HepG2 (cell line): ENCODE measurements at regions not wholly inside any gene's neighbourhood (a gene's known extent, or its start where the extent isn't known, plus 50 kb on each side); places are given as distances from the start of the nearest gene placed in this dataset.
A peak's percentile ranks its signal among the peaks of the same experiment; 100 is the strongest.

Experiments
- ATAC-seq: fragments of 200-7000 bp; cut with Tn5 transposase; 3 replicates; pipeline ENCODE4 v1.9.1; 2020; ENCODE audit warnings: mild to moderate bottlenecking, moderate library complexity
- BruUV-seq: library from RNA; stranded (reverse); fragments of 400-500 nt; replicated peaks from 2 replicates; lab custom pipeline; 2021; lab: Mats Ljungman, UMichigan
- CTCF ChIA-PET: fragments of 300-600 bp; formaldehyde crosslinking; extraction: SDS; loops from one replicate; lab custom pipeline; 2021; ENCODE audit warnings: low total read pairs, inconsistent platforms, low intra/inter-chr PET ratio; lab: Yijun Ruan, JAX
- POLR2A ChIA-PET: fragments of 350-600 bp; sonication (Branson Sonifier 250); formaldehyde crosslinking; loops from one replicate; lab custom pipeline; 2020; ENCODE audit warnings: antibody characterized with exemption, inconsistent platforms; lab: Yijun Ruan, JAX
- DNase-seq: peaks from one replicate; pipeline ENCODE4 v3.0.0-alpha.2; 2015; ENCODE audit warnings: low spot score
- FAIRE-seq: peaks from 3 replicates; lab custom pipeline; 2011; peaks lifted over from hg19 to GRCh38; lab: Jason Lieb, UNC
- H2AFZ ChIP-seq: one replicate; pipeline ENCODE4 v1.6.1; 2011; ENCODE audit warnings: low read length, inconsistent platforms
- H3K27ac ChIP-seq: fragments of 300-600 bp; 3 replicates; pipeline ENCODE4 v1.8.0; 2011; ENCODE audit warnings: mixed run types, mild to moderate bottlenecking, mixed read lengths, low read length, inconsistent platforms; ENCODE audit not compliant: insufficient read depth; ENCODE audit errors: extremely low read length
- H3K27me3 ChIP-seq, 2 experiments: fragments of 200-600 bp in 1 of 2; 2 replicates in 1 of 2; 3 replicates in 1 of 2; pipeline versions ENCODE4 v1.6.0 to v1.8.0; 2011; ENCODE audit warnings: low read length in 2 of 2, mild to moderate bottlenecking in 2 of 2, moderate library complexity in 2 of 2, inconsistent platforms in 1 of 2; ENCODE audit not compliant: insufficient read depth in 2 of 2, control insufficient read depth in 1 of 2
- H3K36me3 ChIP-seq, 2 experiments: fragments of 200-600 bp in 1 of 2; replicated peaks in 1 of 2; 2 replicates in 1 of 2; 3 replicates in 1 of 2; pipeline versions ENCODE4 v1.5.1 to v1.8.0; 2011; ENCODE audit warnings: low read length in 2 of 2, inconsistent platforms in 1 of 2; ENCODE audit not compliant: insufficient read depth in 2 of 2, control insufficient read depth in 1 of 2
- H3K4me1 ChIP-seq: 2 replicates; pipeline ENCODE4 v1.5.1; 2012; ENCODE audit warnings: low read length, inconsistent platforms; ENCODE audit not compliant: insufficient read depth
- H3K4me2 ChIP-seq: 2 replicates; pipeline ENCODE4 v1.6.0; 2011; ENCODE audit warnings: low read depth, low read length, inconsistent platforms
- H3K4me3 ChIP-seq, 3 experiments: fragments of 200-600 bp in 1 of 3; sonication (generic), shearing (Covaris generic) in 1 of 3; replicated peaks in 1 of 3; 2 replicates each; pipeline ENCODE4 v1.5.1; 2011 to 2016; ENCODE audit warnings: low read length in 3 of 3, inconsistent platforms in 2 of 3, low read depth in 2 of 3, mild to moderate bottlenecking in 2 of 3, control low read depth in 1 of 3, mixed read lengths in 1 of 3; ENCODE audit not compliant: insufficient read depth in 1 of 3
- H3K79me2 ChIP-seq: one replicate; pipeline ENCODE4 v1.6.1; 2011; ENCODE audit warnings: low read length, inconsistent platforms; ENCODE audit not compliant: insufficient read depth
- H3K9ac ChIP-seq: 2 replicates; pipeline ENCODE4 v1.6.0; 2011; ENCODE audit warnings: mild to moderate bottlenecking, low read depth, low read length, inconsistent platforms; ENCODE audit not compliant: insufficient read depth
- H3K9me3 ChIP-seq: 2 replicates; pipeline ENCODE4 v1.5.1; 2012; ENCODE audit warnings: mild to moderate bottlenecking, low read length
- H4K20me1 ChIP-seq: 2 replicates; pipeline ENCODE4 v1.6.0; 2011; ENCODE audit warnings: inconsistent platforms, mild to moderate bottlenecking, low read length, moderate library complexity; ENCODE audit not compliant: insufficient read depth
- FOSL2 ChIP-seq: sonication (generic); formaldehyde crosslinking; IDR thresholded peaks from 2 replicates; pipeline ENCODE4 v1.4.0; 2020; ENCODE audit warnings: missing genetic modification reagents
- HOXA7 ChIP-seq: sonication (generic); formaldehyde crosslinking; IDR thresholded peaks from 2 replicates; pipeline ENCODE4 v1.8.1; 2022; ENCODE audit warnings: mild to moderate bottlenecking, missing genetic modification reagents, moderate library complexity
- MAFF ChIP-seq: IDR thresholded peaks from 2 replicates; pipeline ENCODE4 v1.6.1; 2011; ENCODE audit warnings: low read depth, low read length, improper control_type of control experiment
- MAFK ChIP-seq, 2 experiments: IDR thresholded peaks in 1 of 2; conservative IDR thresholded peaks in 1 of 2; 2 replicates each; pipeline ENCODE4 v1.6.1; 2011; ENCODE audit warnings: improper control_type of control experiment in 2 of 2, low read length in 2 of 2
- POLR2A ChIP-seq, 2 experiments: IDR thresholded peaks; 2 replicates each; pipeline ENCODE4 v1.6.1; 2011; ENCODE audit warnings: low read depth in 2 of 2, low read length in 2 of 2, mild to moderate bottlenecking in 1 of 2, moderate library complexity in 1 of 2; ENCODE audit not compliant: insufficient read depth in 1 of 2
- THAP11 ChIP-seq: IDR thresholded peaks from 2 replicates; pipeline ENCODE4 v1.6.1; 2016; ENCODE audit warnings: missing biosample characterization, missing genetic modification reagents
- WIZ ChIP-seq: sonication (generic); formaldehyde crosslinking; IDR thresholded peaks from 2 replicates; pipeline ENCODE4 v1.5.1; 2020; ENCODE audit warnings: mild to moderate bottlenecking, missing genetic modification reagents
- XBP1 ChIP-seq: sonication (generic); formaldehyde crosslinking; IDR thresholded peaks from 2 replicates; pipeline ENCODE4 v1.5.0; 2020; ENCODE audit warnings: missing genetic modification reagents
- ZBTB21 ChIP-seq: sonication (generic); formaldehyde crosslinking; IDR thresholded peaks from 2 replicates; pipeline ENCODE4 v1.4.0; 2020; ENCODE audit warnings: missing genetic modification reagents
- ZNF33A ChIP-seq: sonication (generic); formaldehyde crosslinking; IDR thresholded peaks from 2 replicates; pipeline ENCODE4 v1.5.1; 2020; ENCODE audit warnings: missing genetic modification reagents, mild to moderate bottlenecking, moderate library complexity, borderline replicate concordance
- ZNF546 ChIP-seq: sonication (generic); formaldehyde crosslinking; conservative IDR thresholded peaks from 2 replicates; pipeline ENCODE4 v1.8.1; 2023; ENCODE audit warnings: mild to moderate bottlenecking, missing genetic modification reagents
- ZNF605 ChIP-seq: sonication (generic); formaldehyde crosslinking; IDR thresholded peaks from 2 replicates; pipeline ENCODE4 v1.8.0; 2022; ENCODE audit warnings: mild to moderate bottlenecking, missing genetic modification reagents
- in situ Hi-C: cut with HindIII; loops from 2 replicates; pipeline ENCODE4 v1.10.0; 2017; ENCODE audit warnings: low pct_unique_long_range_greater_than_20kb; ENCODE audit not compliant: extremely low pct_ligation_motif_present
- intact Hi-C: fragments of 100-400 bp; cut with micrococcal nuclease; formaldehyde crosslinking; loops from one replicate; pipeline ENCODE4 v1.10.0; 2022; ENCODE audit not compliant: unreplicated experiment
- TF ChIP-seq, protein P1 (sequence below): sonication (generic); formaldehyde crosslinking; IDR thresholded peaks from 2 replicates; pipeline ENCODE4 v1.5.1; 2020; ENCODE audit warnings: mild to moderate bottlenecking, missing genetic modification reagents, moderate library complexity
- TF ChIP-seq, protein P2 (sequence below): sonication (generic); formaldehyde crosslinking; IDR thresholded peaks from 2 replicates; pipeline ENCODE4 v1.9.0; 2021; ENCODE audit warnings: mild to moderate bottlenecking, missing genetic modification reagents

DNA sequence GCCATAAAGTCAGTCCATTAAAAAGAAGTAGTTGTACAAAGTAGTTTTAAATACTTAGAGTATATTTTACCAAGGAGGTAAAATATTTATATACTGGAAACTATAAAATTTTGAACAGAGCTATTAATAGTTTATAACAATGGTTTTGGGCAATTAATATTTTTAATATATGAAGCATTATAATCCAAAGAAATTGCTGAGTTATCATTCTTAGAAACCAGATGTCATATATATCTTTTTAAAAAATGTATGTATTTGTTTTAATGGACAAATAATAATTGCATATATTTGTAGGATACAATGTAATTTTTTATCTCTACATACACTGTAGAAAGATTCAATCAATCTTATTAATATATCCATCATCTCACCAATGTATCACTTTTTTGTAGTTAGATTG, 207.8 kb downstream of the CXXC4 start:
- ChIA-PET POLR2A (no interaction called here), CTCF (no interaction called here)
- no peak for DNase-seq
- peaks cover 22% of the 10 kb centered on the region for H3K9me3 ChIP-seq
- ATAC-seq = no peak
- no peaks in the 10 kb centered on the region for H3K36me3 ChIP-seq
- no TSS peak for BruUV-seq
- no peak for FAIRE-seq
- no peak overlapping the region for H3K27ac ChIP-seq
- H3K4me1 ChIP-seq = no peaks in the 10 kb centered on the region
- H3K9ac ChIP-seq = no peak overlapping the region
- no peak overlapping the region for H3K4me3 ChIP-seq
- TF ChIP-seq MAFF = peak; percentile 39; the same call in 1 of the 2 replicates
- TF ChIP-seq ZNF33A = no peak
- TF ChIP-seq MAFK (conservative IDR thresholded peaks at IDR 0.05 in 1 of 2, IDR thresholded peaks at IDR 0.05 in 1 of 2; ENCODE audit: low read length in 2 of 2) = peak in 1 of 2 experiments; percentile 78; a peak in 2 of 4 replicates
- no peaks in the 10 kb centered on the region for H3K27me3 ChIP-seq
- H2AFZ ChIP-seq = no peak overlapping the region
- H4K20me1 ChIP-seq = no peaks in the 10 kb centered on the region
- intact Hi-C loops = no loop called here
- in situ Hi-C loops = no loop called here
- H3K79me2 ChIP-seq = no peaks in the 10 kb centered on the region
- H3K4me2 ChIP-seq = no peak overlapping the region

DNA sequence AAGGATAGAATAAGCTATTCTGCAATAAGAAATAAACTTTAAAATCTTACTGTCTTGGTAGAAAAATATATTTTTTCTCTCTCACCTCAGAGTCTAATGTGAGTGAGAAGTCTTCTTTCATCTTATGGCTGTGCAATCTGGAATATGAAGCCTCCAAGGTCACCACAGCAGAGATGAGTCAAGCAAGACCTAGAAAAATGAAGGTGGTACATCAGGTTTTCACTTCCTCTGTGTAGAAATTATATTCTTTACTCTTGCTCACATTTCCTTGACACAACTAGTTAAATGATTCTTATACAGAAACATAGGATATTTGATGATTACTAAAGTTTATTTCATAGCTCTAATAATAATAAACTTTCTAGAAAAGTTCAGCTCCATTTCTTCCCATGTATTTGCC, 211.4 kb downstream of the CXXC4 start:
- intact Hi-C loops (no loop called here), in situ Hi-C loops (no loop called here)
- CTCF ChIA-PET = no interaction called here
- no TSS peak for BruUV-seq
- Histone ChIP-seq H3K79me2 (no peaks in the 10 kb centered on the region), H4K20me1 (no peaks in the 10 kb centered on the region), H3K27ac (no peak overlapping the region), H3K4me1 (no peaks in the 10 kb centered on the region), H3K27me3 (no peaks in the 10 kb centered on the region), H3K9me3 (peaks cover 22% of the 10 kb centered on the region), H3K36me3 (no peaks in the 10 kb centered on the region), H3K4me3 (no peak overlapping the region), H2AFZ (no peak overlapping the region), H3K9ac (no peak overlapping the region), H3K4me2 (no peak overlapping the region)
- POLR2A ChIA-PET = no interaction called here
- FAIRE-seq (no peak), ATAC-seq (no peak), DNase-seq (no peak)
- no peak for TF ChIP-seq XBP1 (CRISPR knock-in tag)
- no peak for TF ChIP-seq POLR2A (IDR thresholded peaks at IDR 0.05; ENCODE audit: insufficient read depth in 1 of 2, low read depth in 2 of 2, low read length in 2 of 2)
- TF ChIP-seq WIZ = no peak
- TF ChIP-seq, protein P1, sequence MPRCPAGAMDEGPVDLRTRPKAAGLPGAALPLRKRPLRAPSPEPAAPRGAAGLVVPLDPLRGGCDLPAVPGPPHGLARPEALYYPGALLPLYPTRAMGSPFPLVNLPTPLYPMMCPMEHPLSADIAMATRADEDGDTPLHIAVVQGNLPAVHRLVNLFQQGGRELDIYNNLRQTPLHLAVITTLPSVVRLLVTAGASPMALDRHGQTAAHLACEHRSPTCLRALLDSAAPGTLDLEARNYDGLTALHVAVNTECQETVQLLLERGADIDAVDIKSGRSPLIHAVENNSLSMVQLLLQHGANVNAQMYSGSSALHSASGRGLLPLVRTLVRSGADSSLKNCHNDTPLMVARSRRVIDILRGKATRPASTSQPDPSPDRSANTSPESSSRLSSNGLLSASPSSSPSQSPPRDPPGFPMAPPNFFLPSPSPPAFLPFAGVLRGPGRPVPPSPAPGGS = no peak
- TF ChIP-seq, protein P2, sequence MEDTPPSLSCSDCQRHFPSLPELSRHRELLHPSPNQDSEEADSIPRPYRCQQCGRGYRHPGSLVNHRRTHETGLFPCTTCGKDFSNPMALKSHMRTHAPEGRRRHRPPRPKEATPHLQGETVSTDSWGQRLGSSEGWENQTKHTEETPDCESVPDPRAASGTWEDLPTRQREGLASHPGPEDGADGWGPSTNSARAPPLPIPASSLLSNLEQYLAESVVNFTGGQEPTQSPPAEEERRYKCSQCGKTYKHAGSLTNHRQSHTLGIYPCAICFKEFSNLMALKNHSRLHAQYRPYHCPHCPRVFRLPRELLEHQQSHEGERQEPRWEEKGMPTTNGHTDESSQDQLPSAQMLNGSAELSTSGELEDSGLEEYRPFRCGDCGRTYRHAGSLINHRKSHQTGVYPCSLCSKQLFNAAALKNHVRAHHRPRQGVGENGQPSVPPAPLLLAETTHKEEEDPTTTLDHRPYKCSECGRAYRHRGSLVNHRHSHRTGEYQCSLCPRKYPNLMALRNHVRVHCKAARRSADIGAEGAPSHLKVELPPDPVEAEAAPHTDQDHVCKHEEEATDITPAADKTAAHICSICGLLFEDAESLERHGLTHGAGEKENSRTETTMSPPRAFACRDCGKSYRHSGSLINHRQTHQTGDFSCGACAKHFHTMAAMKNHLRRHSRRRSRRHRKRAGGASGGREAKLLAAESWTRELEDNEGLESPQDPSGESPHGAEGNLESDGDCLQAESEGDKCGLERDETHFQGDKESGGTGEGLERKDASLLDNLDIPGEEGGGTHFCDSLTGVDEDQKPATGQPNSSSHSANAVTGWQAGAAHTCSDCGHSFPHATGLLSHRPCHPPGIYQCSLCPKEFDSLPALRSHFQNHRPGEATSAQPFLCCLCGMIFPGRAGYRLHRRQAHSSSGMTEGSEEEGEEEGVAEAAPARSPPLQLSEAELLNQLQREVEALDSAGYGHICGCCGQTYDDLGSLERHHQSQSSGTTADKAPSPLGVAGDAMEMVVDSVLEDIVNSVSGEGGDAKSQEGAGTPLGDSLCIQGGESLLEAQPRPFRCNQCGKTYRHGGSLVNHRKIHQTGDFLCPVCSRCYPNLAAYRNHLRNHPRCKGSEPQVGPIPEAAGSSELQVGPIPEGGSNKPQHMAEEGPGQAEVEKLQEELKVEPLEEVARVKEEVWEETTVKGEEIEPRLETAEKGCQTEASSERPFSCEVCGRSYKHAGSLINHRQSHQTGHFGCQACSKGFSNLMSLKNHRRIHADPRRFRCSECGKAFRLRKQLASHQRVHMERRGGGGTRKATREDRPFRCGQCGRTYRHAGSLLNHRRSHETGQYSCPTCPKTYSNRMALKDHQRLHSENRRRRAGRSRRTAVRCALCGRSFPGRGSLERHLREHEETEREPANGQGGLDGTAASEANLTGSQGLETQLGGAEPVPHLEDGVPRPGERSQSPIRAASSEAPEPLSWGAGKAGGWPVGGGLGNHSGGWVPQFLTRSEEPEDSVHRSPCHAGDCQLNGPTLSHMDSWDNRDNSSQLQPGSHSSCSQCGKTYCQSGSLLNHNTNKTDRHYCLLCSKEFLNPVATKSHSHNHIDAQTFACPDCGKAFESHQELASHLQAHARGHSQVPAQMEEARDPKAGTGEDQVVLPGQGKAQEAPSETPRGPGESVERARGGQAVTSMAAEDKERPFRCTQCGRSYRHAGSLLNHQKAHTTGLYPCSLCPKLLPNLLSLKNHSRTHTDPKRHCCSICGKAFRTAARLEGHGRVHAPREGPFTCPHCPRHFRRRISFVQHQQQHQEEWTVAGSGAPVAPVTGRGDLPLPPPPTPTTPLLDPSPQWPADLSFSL (CRISPR knock-in tag) = no peak
- TF ChIP-seq THAP11 (CRISPR knock-in tag) = no peak
- TF ChIP-seq HOXA7 (CRISPR knock-in tag) = no peak
- no peak for TF ChIP-seq ZNF605 (CRISPR knock-in tag)
- TF ChIP-seq ZBTB21 = no peak
- TF ChIP-seq FOSL2 (CRISPR knock-in tag) = no peak
- TF ChIP-seq ZNF546 (CRISPR knock-in tag) = no peak
